ENCODE measurements at regions not wholly inside any gene's neighbourhood (a gene's known extent, or its start where the extent isn't known, plus 50 kb on each side); places are given as distances from the start of the nearest gene placed in this dataset.

- H3K4me1 ChIP-seq (ENCODE audit: insufficient read depth, low read length), result peaks cover 16% of the 10 kb centered on the region
- Mint-ChIP-seq H3K27me3 (peaks cover 38 to 41% of the 10 kb centered on the region in 2 donors), H3K9me3 (peaks cover 0 to 3% (median 0%) of the 10 kb centered on the region in 8 donors), H3K36me3 (peaks cover 0 to 2% of the 10 kb centered on the region in 2 donors), H3K4me3 (peak overlapping the region; percentile 88 to 97 (median 92)), H3K27ac (peak overlapping the region in 2 of 7 donors; percentile 10 to 56), H3K4me1 (peaks cover 5 to 18% (median 11%) of the 10 kb centered on the region in 4 donors)
- peaks cover 9% of the 10 kb centered on the region for H3K27me3 ChIP-seq (ENCODE audit: insufficient read depth, low read length)
- intact Hi-C loops (cut with micrococcal nuclease), result loop anchor here (1.0 kb wide), 2 partner anchors 473 to 1212 kb away; no protein-coding TSS in a partner anchor
- ChIA-PET CTCF (ENCODE audit: partially characterized antibody) (interaction anchor here (0.6 to 4.1 kb wide), 15 partner anchors 8 to 1344 kb away, joined by 3 to 26 read pairs (median 5); no protein-coding TSS in a partner anchor), POLR2A (ENCODE audit: partially characterized antibody) (interaction anchor here (1.1 kb wide), 1 partner anchor 25 kb away, joined by 3 read pairs; no protein-coding TSS in a partner anchor)
- peak overlapping the region; percentile 51 to 54 for H3K4me3 ChIP-seq (ENCODE audit: low read length in 2 of 2)
- no peaks in the 10 kb centered on the region for H3K9me3 ChIP-seq (ENCODE audit: control insufficient read depth in 1 of 2, low read length in 2 of 2)
- H3K27ac ChIP-seq (ENCODE audit: low read depth, low read length), result no peak overlapping the region
- H3K36me3 ChIP-seq (ENCODE audit: insufficient read depth, low read length), result no peaks in the 10 kb centered on the region
- no peak for DNase-seq
Observed at GRCh38 chr2:106581755-106582147, 94.6 kb downstream of the CD8B2 start.

GRCh38 chr2:106582148-106583143 is 95.3 kb downstream of the CD8B2 start:
- Histone ChIP-seq H3K27ac (ENCODE audit: low read depth, low read length) (no peak overlapping the region), H3K9me3 (ENCODE audit: control insufficient read depth in 1 of 2, low read length in 2 of 2) (no peaks in the 10 kb centered on the region), H3K4me3 (ENCODE audit: low read length in 2 of 2) (peak overlapping the region; percentile 51 to 54), H3K36me3 (ENCODE audit: insufficient read depth, low read length) (no peaks in the 10 kb centered on the region), H3K27me3 (ENCODE audit: insufficient read depth, low read length) (peaks cover 9% of the 10 kb centered on the region), H3K4me1 (ENCODE audit: insufficient read depth, low read length) (peaks cover 16% of the 10 kb centered on the region)
- DNase-seq, result peak; percentile 47 to 62 (median 55)
- intact Hi-C loops (cut with micrococcal nuclease), result loop anchor here (1.0 kb wide), 2 partner anchors 474 to 1213 kb away; no protein-coding TSS in a partner anchor
- H3K9me3 Mint-ChIP-seq, result peaks cover 0 to 3% (median 0%) of the 10 kb centered on the region in 8 donors
- ChIA-PET CTCF (ENCODE audit: partially characterized antibody) (interaction anchor here (0.6 to 4.1 kb wide), 22 partner anchors 9 to 1350 kb away, joined by 3 to 26 read pairs (median 4); no protein-coding TSS in a partner anchor), POLR2A (ENCODE audit: partially characterized antibody) (interaction anchor here (1.1 kb wide), 1 partner anchor 26 kb away, joined by 3 read pairs; no protein-coding TSS in a partner anchor)
- H3K27me3 Mint-ChIP-seq, result peaks cover 37 to 44% of the 10 kb centered on the region in 2 donors
- peaks cover 0 to 2% of the 10 kb centered on the region in 2 donors for H3K36me3 Mint-ChIP-seq
- H3K4me3 Mint-ChIP-seq, result peak overlapping the region; percentile 88 to 97 (median 92)
- peaks cover 8 to 21% (median 13%) of the 10 kb centered on the region in 4 donors for H3K4me1 Mint-ChIP-seq
- peak overlapping the region in 4 of 7 donors; percentile 59 to 86 (median 70) for H3K27ac Mint-ChIP-seq

GRCh38 chr2:106584304-106584954 is 97.3 kb downstream of the CD8B2 start:
- Mint-ChIP-seq H3K27me3 (peaks cover 23 to 35% of the 10 kb centered on the region in 2 donors), H3K4me3 (no peak overlapping the region), H3K9me3 (peaks cover 0 to 3% (median 0%) of the 10 kb centered on the region in 8 donors), H3K36me3 (peaks cover 0 to 2% of the 10 kb centered on the region in 2 donors), H3K4me1 (peaks cover 8 to 21% (median 13%) of the 10 kb centered on the region in 4 donors), H3K27ac (no peak overlapping the region)
- H3K4me1 ChIP-seq (ENCODE audit: insufficient read depth, low read length), result peaks cover 16% of the 10 kb centered on the region
- peaks cover 9% of the 10 kb centered on the region for H3K27me3 ChIP-seq (ENCODE audit: insufficient read depth, low read length)
- intact Hi-C loops (cut with micrococcal nuclease), result no loop called here
- no peak overlapping the region for H3K27ac ChIP-seq (ENCODE audit: low read depth, low read length)
- CTCF ChIA-PET (ENCODE audit: partially characterized antibody), result interaction anchor here (0.6 to 4.1 kb wide), 6 partner anchors 8 to 1274 kb away, joined by 3 to 25 read pairs (median 3); no protein-coding TSS in a partner anchor
- POLR2A ChIA-PET (ENCODE audit: partially characterized antibody), result no interaction called here
- no peaks in the 10 kb centered on the region for H3K9me3 ChIP-seq (ENCODE audit: control insufficient read depth in 1 of 2, low read length in 2 of 2)
- H3K36me3 ChIP-seq (ENCODE audit: insufficient read depth, low read length), result no peaks in the 10 kb centered on the region
- DNase-seq, result no peak
- no peak overlapping the region for H3K4me3 ChIP-seq (ENCODE audit: low read length in 2 of 2)

GRCh38 chr2:106596844-106597243 is 109.7 kb downstream of the CD8B2 start:
- Histone ChIP-seq H3K27me3 (ENCODE audit: insufficient read depth, low read length) (no peaks in the 10 kb centered on the region), H3K9me3 (ENCODE audit: control insufficient read depth in 1 of 2, low read length in 2 of 2) (no peaks in the 10 kb centered on the region), H3K4me3 (ENCODE audit: low read length in 2 of 2) (no peak overlapping the region), H3K36me3 (ENCODE audit: insufficient read depth, low read length) (no peaks in the 10 kb centered on the region), H3K27ac (ENCODE audit: low read depth, low read length) (no peak overlapping the region), H3K4me1 (ENCODE audit: insufficient read depth, low read length) (no peaks in the 10 kb centered on the region)
- Mint-ChIP-seq H3K4me3 (no peak overlapping the region), H3K27ac (no peak overlapping the region), H3K4me1 (no peaks in the 10 kb centered on the region), H3K9me3 (no peaks in the 10 kb centered on the region), H3K36me3 (no peaks in the 10 kb centered on the region), H3K27me3 (peaks cover 11 to 22% of the 10 kb centered on the region in 2 donors)
- intact Hi-C loops (cut with micrococcal nuclease), result no loop called here
- ChIA-PET CTCF (ENCODE audit: partially characterized antibody) (interaction anchor here (1.4 to 1.8 kb wide), 2 partner anchors 8 to 12 kb away, joined by 3 to 4 read pairs; no protein-coding TSS in a partner anchor), POLR2A (ENCODE audit: partially characterized antibody) (no interaction called here)
- no peak for DNase-seq

GRCh38 chr2:106599540-106599939 is 112.4 kb downstream of the CD8B2 start:
- Histone ChIP-seq H3K27ac (ENCODE audit: low read depth, low read length) (no peak overlapping the region), H3K4me3 (ENCODE audit: low read length in 2 of 2) (no peak overlapping the region), H3K36me3 (ENCODE audit: insufficient read depth, low read length) (no peaks in the 10 kb centered on the region), H3K27me3 (ENCODE audit: insufficient read depth, low read length) (no peaks in the 10 kb centered on the region), H3K9me3 (ENCODE audit: control insufficient read depth in 1 of 2, low read length in 2 of 2) (no peaks in the 10 kb centered on the region), H3K4me1 (ENCODE audit: insufficient read depth, low read length) (no peaks in the 10 kb centered on the region)
- Mint-ChIP-seq H3K36me3 (no peaks in the 10 kb centered on the region), H3K9me3 (peaks cover 0 to under 1% (median 0%) of the 10 kb centered on the region in 8 donors), H3K4me1 (no peaks in the 10 kb centered on the region), H3K27ac (no peak overlapping the region), H3K4me3 (no peak overlapping the region), H3K27me3 (peaks cover 7 to 13% of the 10 kb centered on the region in 2 donors)
- ChIA-PET CTCF (ENCODE audit: partially characterized antibody) (interaction anchor here (0.6 to 1.6 kb wide), 2 partner anchors 15 to 17 kb away, joined by 3 to 6 read pairs; no protein-coding TSS in a partner anchor), POLR2A (ENCODE audit: partially characterized antibody) (no interaction called here)
- no peak for DNase-seq
- intact Hi-C loops (cut with micrococcal nuclease), result no loop called here

- intact Hi-C loops (cut with micrococcal nuclease), result no loop called here
- DNase-seq, result no peak
- H3K4me1 Mint-ChIP-seq, result no peaks in the 10 kb centered on the region
- Histone ChIP-seq H3K4me1 (ENCODE audit: insufficient read depth, low read length) (no peaks in the 10 kb centered on the region), H3K27ac (ENCODE audit: low read depth, low read length) (no peak overlapping the region), H3K36me3 (ENCODE audit: insufficient read depth, low read length) (no peaks in the 10 kb centered on the region), H3K4me3 (ENCODE audit: low read length in 2 of 2) (no peak overlapping the region), H3K27me3 (ENCODE audit: insufficient read depth, low read length) (no peaks in the 10 kb centered on the region), H3K9me3 (ENCODE audit: control insufficient read depth in 1 of 2, low read length in 2 of 2) (no peaks in the 10 kb centered on the region)
- H3K27ac Mint-ChIP-seq, result no peak overlapping the region
- H3K36me3 Mint-ChIP-seq, result no peaks in the 10 kb centered on the region
- peaks cover 0 to 4% (median 0%) of the 10 kb centered on the region in 8 donors for H3K9me3 Mint-ChIP-seq
- no peak overlapping the region for H3K4me3 Mint-ChIP-seq
- ChIA-PET CTCF (ENCODE audit: partially characterized antibody) (interaction anchor here (1.5 kb wide), 1 partner anchor 10 kb away, joined by 3 read pairs; no protein-coding TSS in a partner anchor), POLR2A (ENCODE audit: partially characterized antibody) (no interaction called here)
- H3K27me3 Mint-ChIP-seq, result peaks cover 8 to 14% of the 10 kb centered on the region in 2 donors
Observed at GRCh38 chr2:106602042-106602441, 114.9 kb downstream of the CD8B2 start.

Data from CD4-positive, alpha-beta memory T cell (primary cell).